IgD-negative memory B cell (primary cell): ENCODE measurements at regions not wholly inside any gene's neighbourhood (a gene's known extent, or its start where the extent isn't known, plus 50 kb on each side); places are given as distances from the start of the nearest gene placed in this dataset.
A peak's percentile ranks its signal among the peaks of the same experiment; 100 is the strongest.

Experiments used
- H3K27ac Mint-ChIP-seq, 3 donors: one replicate each; pipeline ENCODE4 v1.8.0; 2020 to 2022; ENCODE audit warnings: mild to moderate bottlenecking in 3 of 3, mixed read lengths in 3 of 3, moderate library complexity in 1 of 3
- H3K27me3 Mint-ChIP-seq: one replicate; pipeline ENCODE4 v1.8.0; 2021; ENCODE audit warnings: mixed read lengths
- H3K36me3 Mint-ChIP-seq: one replicate; pipeline ENCODE4 v1.8.0; 2020; ENCODE audit warnings: mild to moderate bottlenecking, mixed read lengths
- H3K4me1 Mint-ChIP-seq, 3 donors: one replicate each; pipeline ENCODE4 v1.8.0; 2020 to 2022; ENCODE audit warnings: mixed read lengths in 3 of 3, mild to moderate bottlenecking in 1 of 3
- H3K4me3 Mint-ChIP-seq, 4 donors: one replicate each; pipeline ENCODE4 v1.8.0; 2020 to 2022; ENCODE audit warnings: mild to moderate bottlenecking in 4 of 4, mixed read lengths in 4 of 4, moderate library complexity in 3 of 4
- H3K9me3 Mint-ChIP-seq, 3 donors: one replicate each; pipeline ENCODE4 v1.8.0; 2020 to 2021; ENCODE audit warnings: mixed read lengths in 3 of 3, mild to moderate bottlenecking in 1 of 3

- no peak overlapping the region for H3K4me3 Mint-ChIP-seq
- peaks cover 3 to 7% (median 5%) of the 10 kb centered on the region in 3 donors for H3K9me3 Mint-ChIP-seq
- H3K27ac Mint-ChIP-seq, result no peak overlapping the region
- peaks cover 4% of the 10 kb centered on the region for H3K36me3 Mint-ChIP-seq
- peaks cover 1% of the 10 kb centered on the region for H3K27me3 Mint-ChIP-seq
- H3K4me1 Mint-ChIP-seq, result peaks cover 0 to 5% (median 4%) of the 10 kb centered on the region in 3 donors
Observed at GRCh38 chr6:21648475-21649050, 55.0 kb downstream of the SOX4 start.

DNA sequence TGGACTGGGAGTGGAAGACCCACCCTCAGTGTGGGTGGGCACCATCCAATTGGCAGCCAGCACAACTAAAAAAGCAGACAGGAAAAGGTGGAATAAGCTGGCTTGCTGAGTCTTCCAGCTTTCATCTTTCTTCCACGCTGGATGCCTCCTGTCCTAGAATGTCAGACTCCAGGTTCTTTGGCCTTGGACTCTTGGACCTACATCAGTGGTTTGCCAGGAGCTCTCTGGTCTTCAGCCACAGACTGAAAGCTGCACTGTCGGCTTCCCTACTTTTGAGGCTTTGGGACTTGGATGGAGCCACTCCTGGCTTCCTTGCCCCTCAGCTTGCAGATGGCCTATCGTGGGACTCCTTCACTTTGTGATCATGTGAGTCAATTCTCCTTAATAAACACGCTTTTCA is 59.8 kb downstream of the SOX4 start:
- Mint-ChIP-seq H3K4me3 (no peak overlapping the region), H3K36me3 (peaks cover 4% of the 10 kb centered on the region), H3K4me1 (peaks cover 0 to 4% (median 3%) of the 10 kb centered on the region in 3 donors), H3K9me3 (peaks cover 3 to 9% (median 7%) of the 10 kb centered on the region in 3 donors), H3K27ac (no peak overlapping the region), H3K27me3 (peaks cover 6% of the 10 kb centered on the region)

GRCh38 chr6:21653905-21654304 is 60.4 kb downstream of the SOX4 start:
- Mint-ChIP-seq H3K36me3 (peaks cover 4% of the 10 kb centered on the region), H3K27ac (no peak overlapping the region), H3K9me3 (peaks cover 3 to 9% (median 7%) of the 10 kb centered on the region in 3 donors), H3K4me1 (peaks cover 0 to 4% (median 0%) of the 10 kb centered on the region in 3 donors), H3K4me3 (no peak overlapping the region), H3K27me3 (peaks cover 6% of the 10 kb centered on the region)

GRCh38 chr6:21654361-21654760 is 60.8 kb downstream of the SOX4 start:
- H3K36me3 Mint-ChIP-seq, result peaks cover 4% of the 10 kb centered on the region
- no peak overlapping the region for H3K27ac Mint-ChIP-seq
- peaks cover 0 to 4% (median 0%) of the 10 kb centered on the region in 3 donors for H3K4me1 Mint-ChIP-seq
- H3K4me3 Mint-ChIP-seq, result no peak overlapping the region
- H3K9me3 Mint-ChIP-seq, result peaks cover 3 to 9% (median 7%) of the 10 kb centered on the region in 3 donors
- H3K27me3 Mint-ChIP-seq, result peaks cover 6% of the 10 kb centered on the region

GRCh38 chr6:21663966-21664313 is 70.4 kb downstream of the SOX4 start:
- Mint-ChIP-seq H3K9me3 (peaks cover 0 to 4% (median 0%) of the 10 kb centered on the region in 3 donors), H3K27me3 (peaks cover 59% of the 10 kb centered on the region), H3K36me3 (peaks cover 1% of the 10 kb centered on the region), H3K4me3 (no peak overlapping the region), H3K27ac (no peak overlapping the region), H3K4me1 (peaks cover 14 to 21% (median 19%) of the 10 kb centered on the region in 3 donors)

- H3K9me3 Mint-ChIP-seq, result peaks cover 0 to 4% (median 0%) of the 10 kb centered on the region in 3 donors
- peak overlapping the region in 2 of 4 donors; percentile 3 to 52 for H3K4me3 Mint-ChIP-seq
- peaks cover 59% of the 10 kb centered on the region for H3K27me3 Mint-ChIP-seq
- peak overlapping the region in 1 of 3 donors; percentile 57 for H3K27ac Mint-ChIP-seq
- peaks cover 14 to 22% (median 19%) of the 10 kb centered on the region in 3 donors for H3K4me1 Mint-ChIP-seq
- H3K36me3 Mint-ChIP-seq, result peaks cover 1% of the 10 kb centered on the region
Observed at GRCh38 chr6:21664314-21665109, 71.0 kb downstream of the SOX4 start.

DNA sequence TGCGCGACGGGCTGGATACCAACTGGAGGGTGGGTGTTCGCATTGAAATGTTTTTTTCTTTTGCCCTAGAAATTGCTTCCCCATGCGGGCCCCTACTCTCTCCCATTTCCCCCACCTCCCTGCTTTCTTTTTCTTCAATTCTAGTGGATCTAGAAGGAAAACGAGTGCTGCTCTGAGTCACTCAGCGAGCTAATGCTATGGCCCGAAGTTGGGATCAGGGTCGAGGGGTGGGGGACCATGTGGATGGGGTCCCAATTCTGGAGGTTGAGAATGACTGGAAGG is 71.5 kb downstream of the SOX4 start:
- Mint-ChIP-seq H3K36me3 (peaks cover 1% of the 10 kb centered on the region), H3K9me3 (peaks cover 0 to 4% (median 0%) of the 10 kb centered on the region in 3 donors), H3K4me1 (peaks cover 14 to 22% (median 19%) of the 10 kb centered on the region in 3 donors), H3K27me3 (peaks cover 59% of the 10 kb centered on the region), H3K27ac (no peak overlapping the region), H3K4me3 (peak overlapping the region in 1 of 4 donors; percentile 21)

GRCh38 chr6:21665392-21666200 is 72.0 kb downstream of the SOX4 start:
- peaks cover 14 to 22% (median 19%) of the 10 kb centered on the region in 3 donors for H3K4me1 Mint-ChIP-seq
- peaks cover 0 to 4% (median 0%) of the 10 kb centered on the region in 3 donors for H3K9me3 Mint-ChIP-seq
- H3K27ac Mint-ChIP-seq, result no peak overlapping the region
- peak overlapping the region in 3 of 4 donors; percentile 54 to 82 (median 79) for H3K4me3 Mint-ChIP-seq
- no peaks in the 10 kb centered on the region for H3K36me3 Mint-ChIP-seq
- H3K27me3 Mint-ChIP-seq, result peaks cover 62% of the 10 kb centered on the region

- Mint-ChIP-seq H3K4me1 (peaks cover 14 to 22% (median 19%) of the 10 kb centered on the region in 3 donors), H3K36me3 (no peaks in the 10 kb centered on the region), H3K9me3 (peaks cover 0 to 3% (median 0%) of the 10 kb centered on the region in 3 donors), H3K27ac (no peak overlapping the region), H3K4me3 (peak overlapping the region in 3 of 4 donors; percentile 54 to 72 (median 68)), H3K27me3 (peaks cover 62% of the 10 kb centered on the region)
Observed at GRCh38 chr6:21666201-21666691, 72.7 kb downstream of the SOX4 start.

GRCh38 chr6:21666853-21667681 is 73.5 kb downstream of the SOX4 start:
- H3K4me1 Mint-ChIP-seq, result peaks cover 14 to 22% (median 19%) of the 10 kb centered on the region in 3 donors
- H3K9me3 Mint-ChIP-seq, result peaks cover 0 to 3% (median 0%) of the 10 kb centered on the region in 3 donors
- peak overlapping the region in 3 of 4 donors; percentile 34 to 78 (median 76) for H3K4me3 Mint-ChIP-seq
- H3K36me3 Mint-ChIP-seq, result no peaks in the 10 kb centered on the region
- H3K27me3 Mint-ChIP-seq, result peaks cover 59% of the 10 kb centered on the region
- H3K27ac Mint-ChIP-seq, result no peak overlapping the region

GRCh38 chr6:21668795-21669194 is 75.2 kb downstream of the SOX4 start:
- Mint-ChIP-seq H3K9me3 (no peaks in the 10 kb centered on the region), H3K36me3 (no peaks in the 10 kb centered on the region), H3K4me1 (peaks cover 12 to 19% (median 14%) of the 10 kb centered on the region in 3 donors), H3K27ac (no peak overlapping the region), H3K4me3 (no peak overlapping the region), H3K27me3 (peaks cover 55% of the 10 kb centered on the region)

- H3K27me3 Mint-ChIP-seq, result peaks cover 6% of the 10 kb centered on the region
- H3K36me3 Mint-ChIP-seq, result peaks cover 3% of the 10 kb centered on the region
- no peak overlapping the region for H3K27ac Mint-ChIP-seq
- H3K9me3 Mint-ChIP-seq, result peaks cover 0 to 2% (median 0%) of the 10 kb centered on the region in 3 donors
- peak overlapping the region in 1 of 4 donors; percentile 38 for H3K4me3 Mint-ChIP-seq
- no peaks in the 10 kb centered on the region for H3K4me1 Mint-ChIP-seq
Observed at GRCh38 chr6:21676769-21677168, 83.2 kb downstream of the SOX4 start.

DNA sequence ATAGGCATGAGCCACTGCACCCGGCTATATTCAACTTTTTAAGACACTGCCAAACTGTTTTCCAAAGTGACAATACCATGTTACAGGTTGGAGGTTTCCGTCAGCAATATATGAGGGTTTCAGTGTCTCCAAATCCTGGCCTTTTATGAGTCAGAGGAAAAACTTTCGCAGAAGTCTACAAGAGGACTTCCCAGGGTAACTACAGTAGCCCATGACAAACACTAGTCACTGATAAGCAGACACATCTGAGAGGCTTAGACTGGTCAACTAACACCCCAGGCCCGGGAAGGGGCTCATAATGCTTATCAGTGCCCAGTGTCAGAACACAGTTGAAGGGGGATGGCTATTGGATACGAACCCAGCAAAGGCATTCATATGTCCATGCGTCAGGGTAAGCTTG is 85.4 kb downstream of the SOX4 start:
- Mint-ChIP-seq H3K9me3 (peaks cover 0 to 2% (median 0%) of the 10 kb centered on the region in 3 donors), H3K4me3 (no peak overlapping the region), H3K27ac (no peak overlapping the region), H3K27me3 (peaks cover 2% of the 10 kb centered on the region), H3K4me1 (no peaks in the 10 kb centered on the region), H3K36me3 (peaks cover 3% of the 10 kb centered on the region)

DNA sequence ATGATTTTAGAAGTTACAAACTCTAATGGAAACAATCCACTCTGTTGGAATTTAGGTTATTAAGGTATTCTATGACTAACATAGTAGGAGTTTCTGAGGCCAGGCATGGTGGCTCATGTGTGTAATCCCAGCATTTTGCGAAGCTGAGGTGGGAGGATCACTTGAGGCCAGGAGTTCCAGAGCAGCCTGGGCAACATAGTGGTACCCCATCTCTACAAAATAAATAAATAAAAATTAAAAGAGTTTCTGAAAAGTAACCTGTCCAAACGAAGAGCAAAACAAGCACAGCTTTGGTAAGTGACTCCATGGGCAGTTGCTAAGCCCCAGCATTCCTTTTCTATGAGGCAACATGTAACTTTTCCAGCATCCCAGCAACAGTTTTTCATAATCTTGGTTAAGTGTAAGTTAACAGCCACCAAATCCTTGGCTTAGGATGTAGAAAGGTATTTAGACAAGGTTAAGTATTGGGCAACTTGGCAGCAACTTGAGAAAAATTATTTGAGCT is 86.3 kb downstream of the SOX4 start:
- H3K4me1 Mint-ChIP-seq, result no peaks in the 10 kb centered on the region
- no peak overlapping the region for H3K27ac Mint-ChIP-seq
- H3K4me3 Mint-ChIP-seq, result no peak overlapping the region
- no peaks in the 10 kb centered on the region for H3K9me3 Mint-ChIP-seq
- peaks cover 3% of the 10 kb centered on the region for H3K36me3 Mint-ChIP-seq
- H3K27me3 Mint-ChIP-seq, result peaks cover 4% of the 10 kb centered on the region
